ENCODE measurements at regions not wholly inside any gene's neighbourhood (a gene's known extent, or its start where the extent isn't known, plus 50 kb on each side); places are given as distances from the start of the nearest gene placed in this dataset.

DNA sequence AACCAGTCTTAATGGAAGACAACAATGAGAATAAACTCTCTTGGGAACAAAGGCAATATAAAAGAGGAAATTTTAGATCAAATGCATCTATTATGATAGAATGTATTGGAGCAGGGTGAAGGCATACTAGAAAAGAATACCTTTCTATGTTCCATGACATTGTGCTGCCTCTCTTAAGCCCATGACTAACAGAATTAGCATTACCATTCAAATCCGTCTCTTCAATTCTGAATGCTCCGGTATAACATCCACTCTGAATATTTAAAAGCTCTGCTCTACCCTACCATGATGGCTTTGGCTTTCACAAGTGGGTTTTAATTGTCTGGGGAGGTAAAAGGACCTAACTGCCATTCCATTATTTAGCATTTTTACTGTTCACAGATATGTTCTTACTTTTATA is 1878.4 kb downstream of the ARAP2 start:
- no peak for DNase-seq (ENCODE audit: low read depth)
- H3K4me3 ChIP-seq (ENCODE audit: low read depth, low read length), result no peak overlapping the region
- TF ChIP-seq, protein P1, sequence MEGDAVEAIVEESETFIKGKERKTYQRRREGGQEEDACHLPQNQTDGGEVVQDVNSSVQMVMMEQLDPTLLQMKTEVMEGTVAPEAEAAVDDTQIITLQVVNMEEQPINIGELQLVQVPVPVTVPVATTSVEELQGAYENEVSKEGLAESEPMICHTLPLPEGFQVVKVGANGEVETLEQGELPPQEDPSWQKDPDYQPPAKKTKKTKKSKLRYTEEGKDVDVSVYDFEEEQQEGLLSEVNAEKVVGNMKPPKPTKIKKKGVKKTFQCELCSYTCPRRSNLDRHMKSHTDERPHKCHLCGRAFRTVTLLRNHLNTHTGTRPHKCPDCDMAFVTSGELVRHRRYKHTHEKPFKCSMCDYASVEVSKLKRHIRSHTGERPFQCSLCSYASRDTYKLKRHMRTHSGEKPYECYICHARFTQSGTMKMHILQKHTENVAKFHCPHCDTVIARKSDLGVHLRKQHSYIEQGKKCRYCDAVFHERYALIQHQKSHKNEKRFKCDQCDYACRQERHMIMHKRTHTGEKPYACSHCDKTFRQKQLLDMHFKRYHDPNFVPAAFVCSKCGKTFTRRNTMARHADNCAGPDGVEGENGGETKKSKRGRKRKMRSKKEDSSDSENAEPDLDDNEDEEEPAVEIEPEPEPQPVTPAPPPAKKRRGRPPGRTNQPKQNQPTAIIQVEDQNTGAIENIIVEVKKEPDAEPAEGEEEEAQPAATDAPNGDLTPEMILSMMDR (conservative IDR thresholded peaks at IDR 0.05; ENCODE audit: low read depth, low read length), result no peak

DNA sequence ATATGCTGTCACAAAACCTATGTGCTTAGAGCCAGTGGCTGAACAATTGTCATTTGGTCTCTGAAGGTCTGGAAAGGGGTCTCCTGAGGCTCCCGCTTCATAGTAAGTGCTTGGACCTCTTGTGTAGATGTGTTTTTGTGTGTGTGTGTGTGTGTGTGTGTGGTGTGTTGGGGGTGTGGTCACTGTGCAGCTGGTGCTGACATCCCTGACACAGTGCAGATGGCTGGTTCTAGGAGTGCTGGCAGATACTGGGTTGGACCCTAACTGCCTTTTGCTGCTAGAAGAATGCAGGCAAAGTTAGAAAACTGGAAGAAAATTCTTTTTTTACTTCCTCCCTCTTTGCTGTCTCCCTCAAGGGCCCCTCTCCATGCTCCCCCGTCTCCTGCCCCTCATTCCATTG is 1872.6 kb downstream of the ARAP2 start:
- TF ChIP-seq, protein P1 (conservative IDR thresholded peaks at IDR 0.05; ENCODE audit: low read depth, low read length), result no peak
- DNase-seq (ENCODE audit: low read depth), result no peak
- H3K4me3 ChIP-seq (ENCODE audit: low read depth, low read length), result no peak overlapping the region

DNA sequence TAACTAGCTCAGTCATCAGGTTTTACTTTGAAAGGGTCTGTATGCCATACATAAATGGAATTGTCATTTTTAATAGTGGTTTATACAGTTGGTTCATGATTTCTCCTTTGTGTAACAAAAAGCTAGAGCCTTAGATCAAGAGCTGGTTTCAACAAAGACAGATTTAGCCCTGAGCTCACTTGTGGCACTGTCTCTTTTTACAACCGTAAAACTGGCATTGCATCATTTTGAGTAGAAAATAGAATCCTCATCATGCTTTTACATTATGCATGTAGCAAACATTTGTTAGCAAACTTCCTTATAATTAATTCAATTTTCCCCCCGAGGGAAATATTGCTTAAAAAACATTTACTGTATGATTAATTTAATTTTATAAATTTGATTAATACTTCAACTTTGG is 1871.5 kb downstream of the ARAP2 start:
- no peak overlapping the region for H3K4me3 ChIP-seq (ENCODE audit: low read depth, low read length)
- no peak for DNase-seq (ENCODE audit: low read depth)
- TF ChIP-seq, protein P1 (conservative IDR thresholded peaks at IDR 0.05; ENCODE audit: low read depth, low read length), result no peak

DNA sequence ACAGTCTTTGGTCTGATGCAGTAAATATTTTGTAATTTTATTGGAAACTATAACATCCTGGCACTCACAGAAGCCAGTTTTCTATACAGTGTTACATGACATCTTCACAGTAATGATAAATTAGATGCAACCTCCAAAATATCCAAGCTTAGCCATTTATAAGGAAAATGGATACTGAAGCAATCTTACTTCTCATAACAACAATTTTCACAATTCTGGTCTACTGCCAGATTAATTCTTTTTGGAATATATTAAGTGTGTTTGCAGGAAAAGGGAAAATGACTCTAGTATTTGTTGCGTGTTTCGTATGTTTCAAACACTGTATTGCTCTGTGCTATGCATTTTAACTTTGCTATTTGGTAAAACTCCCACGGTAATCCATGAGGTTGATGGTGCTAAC is 1870.9 kb downstream of the ARAP2 start:
- TF ChIP-seq, protein P1 (conservative IDR thresholded peaks at IDR 0.05; ENCODE audit: low read depth, low read length), result no peak
- H3K4me3 ChIP-seq (ENCODE audit: low read depth, low read length), result no peak overlapping the region
- no peak for DNase-seq (ENCODE audit: low read depth)

GRCh38 chr4:34412233-34412632 is 1832.1 kb downstream of the ARAP2 start:
- no peak for DNase-seq (ENCODE audit: low read depth)
- TF ChIP-seq, protein P1 (conservative IDR thresholded peaks at IDR 0.05; ENCODE audit: low read depth, low read length), result no peak
- no peak overlapping the region for H3K4me3 ChIP-seq (ENCODE audit: low read depth, low read length)

- no peak overlapping the region for H3K4me3 ChIP-seq (ENCODE audit: low read depth, low read length)
- TF ChIP-seq, protein P1 (conservative IDR thresholded peaks at IDR 0.05; ENCODE audit: low read depth, low read length), result no peak
- DNase-seq (ENCODE audit: low read depth), result no peak
Observed at GRCh38 chr4:34412911-34413310, 1831.4 kb downstream of the ARAP2 start.

DNA sequence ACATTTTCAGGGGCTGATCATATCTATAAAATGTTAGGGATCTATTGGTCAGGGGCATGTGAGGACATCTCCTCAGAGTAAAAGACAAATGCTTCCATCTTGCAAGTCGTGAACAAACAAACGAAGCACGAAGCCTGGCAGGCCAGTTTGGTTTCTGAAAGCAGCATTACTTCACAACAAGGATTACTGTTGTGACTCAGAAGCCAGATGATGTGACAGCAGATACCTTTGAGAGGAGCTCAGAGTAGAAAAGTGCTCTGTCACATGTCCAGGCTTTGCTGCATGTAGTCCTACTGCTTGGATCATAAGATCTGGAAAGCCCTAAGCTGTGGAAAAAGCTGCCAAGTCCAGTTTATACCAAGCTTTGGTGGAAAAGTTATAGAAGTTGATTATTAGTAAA is 1827.2 kb downstream of the ARAP2 start:
- no peak overlapping the region for H3K4me3 ChIP-seq (ENCODE audit: low read depth, low read length)
- no peak for DNase-seq (ENCODE audit: low read depth)
- TF ChIP-seq, protein P1 (conservative IDR thresholded peaks at IDR 0.05; ENCODE audit: low read depth, low read length), result no peak
